ENCODE measurements at regions not wholly inside any gene's neighbourhood (a gene's known extent, or its start where the extent isn't known, plus 50 kb on each side); places are given as distances from the start of the nearest gene placed in this dataset.

- H3K4me3 ChIP-seq (replicated peaks in 1 of 4; ENCODE audit: control extremely low read depth in 1 of 4, insufficient read depth in 1 of 4, low read depth in 3 of 4, low read length in 4 of 4), result no peak overlapping the region
- H3K9me3 ChIP-seq (ENCODE audit: control insufficient read depth, insufficient read depth, low read depth, low read length), result no peaks in the 10 kb centered on the region
- no peaks in the 10 kb centered on the region for H4K20me1 ChIP-seq (ENCODE audit: control insufficient read depth, extremely low read depth, insufficient read depth, low read length)
- no peaks in the 10 kb centered on the region for H3K79me2 ChIP-seq (ENCODE audit: control insufficient read depth, insufficient read depth, low read length)
- peak overlapping the region; percentile 30 for H3K4me2 ChIP-seq (ENCODE audit: extremely low read depth, insufficient read depth, low read length)
- H3K27me3 ChIP-seq (ENCODE audit: control insufficient read depth, insufficient read depth, low read length), result no peaks in the 10 kb centered on the region
- H3K36me3 ChIP-seq (ENCODE audit: control insufficient read depth, insufficient read depth, low read length), result no peaks in the 10 kb centered on the region
- H2AFZ ChIP-seq (ENCODE audit: low read length), result no peak overlapping the region
- H3K9ac ChIP-seq (ENCODE audit: insufficient read depth, low read length), result no peak overlapping the region
- TF ChIP-seq EZH2 (IDR thresholded peaks at IDR 0.05; ENCODE audit: low read length, missing control alignments), result no peak
- no peak for TF ChIP-seq CTCF (conservative IDR thresholded peaks at IDR 0.05 in 1 of 2, IDR thresholded peaks at IDR 0.05 in 1 of 2; ENCODE audit: low read depth in 1 of 2, low read length in 2 of 2)
- DNase-seq (ENCODE audit: low read depth in 2 of 2), result no peak
- H3K27ac ChIP-seq (ENCODE audit: insufficient read depth, low read length), result no peak overlapping the region
- no peaks in the 10 kb centered on the region for H3K4me1 ChIP-seq (ENCODE audit: control insufficient read depth, extremely low read depth, insufficient read depth, low read length)
Measured at GRCh38 chr3:88434001-88434400, 284.2 kb downstream of the C3orf38 start.

GRCh38 chr3:88440701-88441100 lies 290.9 kb downstream of the C3orf38 start:
- no peaks in the 10 kb centered on the region for H3K4me1 ChIP-seq (ENCODE audit: control insufficient read depth, extremely low read depth, insufficient read depth, low read length)
- no peaks in the 10 kb centered on the region for H4K20me1 ChIP-seq (ENCODE audit: control insufficient read depth, extremely low read depth, insufficient read depth, low read length)
- no peaks in the 10 kb centered on the region for H3K36me3 ChIP-seq (ENCODE audit: control insufficient read depth, insufficient read depth, low read length)
- no peaks in the 10 kb centered on the region for H3K27me3 ChIP-seq (ENCODE audit: control insufficient read depth, insufficient read depth, low read length)
- no peak overlapping the region for H3K4me3 ChIP-seq (replicated peaks in 1 of 4; ENCODE audit: control extremely low read depth in 1 of 4, insufficient read depth in 1 of 4, low read depth in 3 of 4, low read length in 4 of 4)
- no peaks in the 10 kb centered on the region for H3K9me3 ChIP-seq (ENCODE audit: control insufficient read depth, insufficient read depth, low read depth, low read length)
- H2AFZ ChIP-seq (ENCODE audit: low read length), result no peak overlapping the region
- TF ChIP-seq CTCF (conservative IDR thresholded peaks at IDR 0.05 in 1 of 2, IDR thresholded peaks at IDR 0.05 in 1 of 2; ENCODE audit: low read depth in 1 of 2, low read length in 2 of 2) (no peak), EZH2 (IDR thresholded peaks at IDR 0.05; ENCODE audit: low read length, missing control alignments) (no peak)
- H3K4me2 ChIP-seq (ENCODE audit: extremely low read depth, insufficient read depth, low read length), result no peak overlapping the region
- no peak overlapping the region for H3K27ac ChIP-seq (ENCODE audit: insufficient read depth, low read length)
- H3K79me2 ChIP-seq (ENCODE audit: control insufficient read depth, insufficient read depth, low read length), result no peaks in the 10 kb centered on the region
- H3K9ac ChIP-seq (ENCODE audit: insufficient read depth, low read length), result no peak overlapping the region
- DNase-seq (ENCODE audit: low read depth in 2 of 2), result no peak

- no peak overlapping the region for H2AFZ ChIP-seq (ENCODE audit: low read length)
Measured at GRCh38 chr3:88443066-88443465, 293.3 kb downstream of the C3orf38 start.

More at GRCh38 chr3:88443066-88443465, 293.3 kb downstream of the C3orf38 start:
- no peak for DNase-seq (ENCODE audit: low read depth in 2 of 2)
- H3K4me3 ChIP-seq (replicated peaks in 1 of 4; ENCODE audit: control extremely low read depth in 1 of 4, insufficient read depth in 1 of 4, low read depth in 3 of 4, low read length in 4 of 4), result no peak overlapping the region
- no peak overlapping the region for H3K4me2 ChIP-seq (ENCODE audit: extremely low read depth, insufficient read depth, low read length)
- no peak overlapping the region for H3K9ac ChIP-seq (ENCODE audit: insufficient read depth, low read length)
- no peaks in the 10 kb centered on the region for H3K4me1 ChIP-seq (ENCODE audit: control insufficient read depth, extremely low read depth, insufficient read depth, low read length)
- no peaks in the 10 kb centered on the region for H3K9me3 ChIP-seq (ENCODE audit: control insufficient read depth, insufficient read depth, low read depth, low read length)
- H3K36me3 ChIP-seq (ENCODE audit: control insufficient read depth, insufficient read depth, low read length), result no peaks in the 10 kb centered on the region
- H3K27me3 ChIP-seq (ENCODE audit: control insufficient read depth, insufficient read depth, low read length), result no peaks in the 10 kb centered on the region
- H4K20me1 ChIP-seq (ENCODE audit: control insufficient read depth, extremely low read depth, insufficient read depth, low read length), result no peaks in the 10 kb centered on the region
- TF ChIP-seq EZH2 (IDR thresholded peaks at IDR 0.05; ENCODE audit: low read length, missing control alignments) (no peak), CTCF (conservative IDR thresholded peaks at IDR 0.05 in 1 of 2, IDR thresholded peaks at IDR 0.05 in 1 of 2; ENCODE audit: low read depth in 1 of 2, low read length in 2 of 2) (no peak)
- H3K79me2 ChIP-seq (ENCODE audit: control insufficient read depth, insufficient read depth, low read length), result no peaks in the 10 kb centered on the region
- no peak overlapping the region for H3K27ac ChIP-seq (ENCODE audit: insufficient read depth, low read length)
